ENCODE measurements at regions not wholly inside any gene's neighbourhood (a gene's known extent, or its start where the extent isn't known, plus 50 kb on each side); places are given as distances from the start of the nearest gene placed in this dataset.

- TF ChIP-seq TAF1 (IDR thresholded peaks at IDR 0.05; ENCODE audit: low read depth) (no peak), CEBPB (IDR thresholded peaks at IDR 0.05) (no peak), RAD21 (IDR thresholded peaks at IDR 0.05; ENCODE audit: low read depth) (no peak), YY1 (IDR thresholded peaks at IDR 0.05; ENCODE audit: low read depth) (no peak), FOXM1 (IDR thresholded peaks at IDR 0.05; ENCODE audit: borderline replicate concordance, low read depth) (no peak), TCF12 (IDR thresholded peaks at IDR 0.05; ENCODE audit: low read depth) (no peak), NFIC (IDR thresholded peaks at IDR 0.05) (no peak)
Measured at GRCh38 chr14:105588236-105588860, 62.0 kb downstream of the TMEM121 start.
